ENCODE measurements at regions not wholly inside any gene's neighbourhood (a gene's known extent, or its start where the extent isn't known, plus 50 kb on each side); places are given as distances from the start of the nearest gene placed in this dataset.

- TF ChIP-seq CTCF (IDR thresholded peaks at IDR 0.05) (no peak), POLR2A (IDR thresholded peaks at IDR 0.05) (no peak)
Observed at GRCh38 chr14:88989911-88990310, 165.5 kb downstream of the TTC8 start.
